NCI-H2196 treated with DMSO at 0.1 percent for 48 hours (cell line): ENCODE measurements at regions not wholly inside any gene's neighbourhood (a gene's known extent, or its start where the extent isn't known, plus 50 kb on each side); places are given as distances from the start of the nearest gene placed in this dataset.

Experiments used
- DNase-seq: peaks from one replicate; lab custom pipeline; 2025; ENCODE audit not compliant: unreplicated experiment; lab: John Stamatoyannopoulos, UW

- DNase-seq: no peak
These were observed 769.9 kb downstream of the HDGFL1 start for GRCh38 chr6:23339268-23339667.

- DNase-seq: no peak
These were observed 770.9 kb downstream of the HDGFL1 start for GRCh38 chr6:23340271-23340670.

- DNase-seq: no peak
These were observed 774.4 kb downstream of the HDGFL1 start for GRCh38 chr6:23343610-23344306.

GRCh38 chr6:23348185-23348584, 777.8 kb upstream of the NRSN1 start:
- no peak for DNase-seq

- no peak for DNase-seq
These were observed 776.4 kb upstream of the NRSN1 start for GRCh38 chr6:23349521-23350147.

- DNase-seq: no peak
These were observed 775.1 kb upstream of the NRSN1 start for GRCh38 chr6:23350752-23351453.

GRCh38 chr6:23354004-23354403, 772.0 kb upstream of the NRSN1 start:
- DNase-seq: no peak

- DNase-seq: no peak
These were observed 768.7 kb upstream of the NRSN1 start for GRCh38 chr6:23357185-23357766.

- no peak for DNase-seq
These were observed 760.3 kb upstream of the NRSN1 start for GRCh38 chr6:23365732-23366131.

GRCh38 chr6:23367311-23367710, 758.7 kb upstream of the NRSN1 start:
- DNase-seq: no peak

- no peak for DNase-seq
These were observed 757.5 kb upstream of the NRSN1 start for GRCh38 chr6:23368557-23368956.

GRCh38 chr6:23370051-23370450, 756.0 kb upstream of the NRSN1 start:
- DNase-seq: no peak

GRCh38 chr6:23371132-23371915, 754.7 kb upstream of the NRSN1 start:
- no peak for DNase-seq

- no peak for DNase-seq
These were observed 748.2 kb upstream of the NRSN1 start for GRCh38 chr6:23377830-23378229.

GRCh38 chr6:23380465-23380864, 745.5 kb upstream of the NRSN1 start:
- DNase-seq: no peak

- no peak for DNase-seq
These were observed 737.8 kb upstream of the NRSN1 start for GRCh38 chr6:23388086-23388783.

- no peak for DNase-seq
These were observed 736.6 kb upstream of the NRSN1 start for GRCh38 chr6:23389386-23389785.

GRCh38 chr6:23390221-23390620, 735.8 kb upstream of the NRSN1 start:
- DNase-seq: no peak

GRCh38 chr6:23394681-23395080, 731.3 kb upstream of the NRSN1 start:
- DNase-seq: no peak

GRCh38 chr6:23395381-23395780, 730.6 kb upstream of the NRSN1 start:
- no peak for DNase-seq

- no peak for DNase-seq
These were observed 729.1 kb upstream of the NRSN1 start for GRCh38 chr6:23396949-23397348.
